GM12891 (cell line): ENCODE measurements at regions not wholly inside any gene's neighbourhood (a gene's known extent, or its start where the extent isn't known, plus 50 kb on each side); places are given as distances from the start of the nearest gene placed in this dataset.

Experiments
- PAX5 ChIP-seq: IDR thresholded peaks from 2 replicates; pipeline ENCODE4 v1.6.1; 2011; ENCODE audit warnings: low read length, moderate library complexity, mild to moderate bottlenecking; ENCODE audit not compliant: insufficient read depth, severe bottlenecking
- POLR2A ChIP-seq: IDR thresholded peaks from 2 replicates; pipeline ENCODE4 v1.6.1; 2011; ENCODE audit warnings: low read depth, low read length, control low read depth
- POLR2AphosphoS5 ChIP-seq: IDR thresholded peaks from 2 replicates; pipeline ENCODE4 v1.6.1; 2011; ENCODE audit warnings: low read depth, low read length, control low read depth
- POU2F2 ChIP-seq: IDR thresholded peaks from 2 replicates; pipeline ENCODE4 v1.6.1; 2011; ENCODE audit warnings: low read depth, mild to moderate bottlenecking, control low read depth, low read length, moderate library complexity
- SPI1 ChIP-seq: IDR thresholded peaks from 2 replicates; pipeline ENCODE4 v1.6.1; 2011; ENCODE audit warnings: low read depth, low read length, control low read depth
- TAF1 ChIP-seq: IDR thresholded peaks from 2 replicates; pipeline ENCODE4 v1.6.1; 2011; ENCODE audit warnings: low read depth, low read length, control low read depth

DNA sequence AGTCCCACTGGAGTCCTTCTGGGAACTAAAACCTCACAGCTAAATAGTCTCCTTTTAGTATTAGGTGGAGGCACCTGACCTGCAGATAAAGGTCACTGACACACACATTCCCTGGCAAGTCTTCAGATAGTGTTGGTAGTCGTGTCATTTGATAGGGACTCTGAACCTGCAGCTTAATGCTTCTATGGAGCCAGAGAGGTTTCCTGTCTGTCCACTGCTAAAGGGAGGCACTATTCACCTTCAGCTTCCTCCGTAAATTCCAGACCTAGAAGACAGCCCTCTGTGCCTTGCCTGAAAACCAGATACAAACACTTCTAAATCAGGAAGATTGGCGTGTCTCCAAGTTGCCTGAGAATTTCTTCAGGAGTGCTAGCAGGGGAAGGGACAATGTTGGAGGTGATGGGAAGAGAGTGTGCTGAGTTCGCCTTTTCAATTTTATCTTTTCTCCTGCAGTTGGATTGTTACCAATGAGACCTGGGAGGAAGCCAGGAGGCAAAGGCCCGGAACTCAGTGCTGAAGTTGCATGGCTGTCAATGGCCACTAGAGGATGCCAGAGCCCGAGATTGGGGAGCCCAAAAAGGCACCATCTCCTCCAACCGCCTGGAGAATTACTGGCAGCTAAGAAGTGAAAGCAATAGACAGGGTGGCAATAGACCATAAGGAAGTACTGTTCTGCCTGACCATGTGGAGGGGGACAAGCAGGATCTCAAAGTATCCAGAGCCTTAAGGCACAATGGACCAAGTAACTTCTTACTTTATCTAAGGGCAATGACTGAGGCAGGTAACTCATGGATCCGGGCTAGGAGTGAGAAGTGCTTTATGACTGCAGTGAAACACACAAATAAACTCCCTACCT lies 81.6 kb upstream of the SCAF11 start:
- no peak for TF ChIP-seq POLR2A
- TF ChIP-seq TAF1 = no peak
- no peak for TF ChIP-seq POLR2AphosphoS5
- peak; percentile 36; the same call in 1 of the 2 replicates for TF ChIP-seq SPI1
- TF ChIP-seq POU2F2 = no peak; the same call in 1 of the 2 replicates
- TF ChIP-seq PAX5 = no peak
